LNCaP clone FGC (cell line): ENCODE measurements at regions not wholly inside any gene's neighbourhood (a gene's known extent, or its start where the extent isn't known, plus 50 kb on each side); places are given as distances from the start of the nearest gene placed in this dataset.

Experiments
- DNase-seq: peaks from one replicate; pipeline ENCODE4 v3.0.0-alpha.2; 2011; ENCODE audit warnings: low read depth
- H3K4me3 ChIP-seq: 2 replicates; pipeline ENCODE4 v1.5.1; 2011; ENCODE audit warnings: mild to moderate bottlenecking, low read depth, low read length, control low read depth
- CTCF ChIP-seq: IDR thresholded peaks from 2 replicates; pipeline ENCODE4 v1.5.1; 2012; ENCODE audit warnings: mild to moderate bottlenecking; ENCODE audit not compliant: control insufficient read depth, insufficient read depth; ENCODE audit errors: extremely low read depth

- no peak for TF ChIP-seq CTCF
These were observed 153.6 kb downstream of the VEGFA start for GRCh38 chr6:43923376-43924221.

GRCh38 chr6:43922426-43923375 is 152.7 kb downstream of the VEGFA start:
- H3K4me3 ChIP-seq, result no peak overlapping the region
- no peak for TF ChIP-seq CTCF
- DNase-seq, result no peak

More at GRCh38 chr6:43923376-43924221, 153.6 kb downstream of the VEGFA start:
- DNase-seq, result no peak
- no peak overlapping the region for H3K4me3 ChIP-seq

- no peak for DNase-seq
- TF ChIP-seq CTCF, result no peak
- H3K4me3 ChIP-seq, result no peak overlapping the region
These were observed 151.8 kb downstream of the VEGFA start for GRCh38 chr6:43921548-43922425.

- no peak overlapping the region for H3K4me3 ChIP-seq
- DNase-seq, result no peak
- TF ChIP-seq CTCF, result no peak
These were observed 151.0 kb downstream of the VEGFA start for GRCh38 chr6:43921039-43921438.

- no peak for DNase-seq
- TF ChIP-seq CTCF, result no peak
- H3K4me3 ChIP-seq, result no peak overlapping the region
These were observed 149.8 kb downstream of the VEGFA start for GRCh38 chr6:43919774-43920173.

- DNase-seq, result no peak
- H3K4me3 ChIP-seq, result no peak overlapping the region
- no peak for TF ChIP-seq CTCF
These were observed 147.9 kb downstream of the VEGFA start for GRCh38 chr6:43917878-43918382.
